ENCODE measurements at regions not wholly inside any gene's neighbourhood (a gene's known extent, or its start where the extent isn't known, plus 50 kb on each side); places are given as distances from the start of the nearest gene placed in this dataset.
"Not testable (repeated sequence)": the region's sequence is repeated elsewhere in the genome, so short reads cannot be mapped to it uniquely, and the experiment has no call there.

GRCh38 chr6:169398342-169399105 is 144.9 kb upstream of the THBS2 start:
- H3K27ac ChIP-seq (ENCODE audit: low read depth, low read length, poor library complexity, severe bottlenecking), result no peak overlapping the region
- intact Hi-C loops (cut with micrococcal nuclease; ENCODE audit: unreplicated experiment), result no loop called here
- TF ChIP-seq CTCF (conservative IDR thresholded peaks at IDR 0.05; ENCODE audit: low read depth, low read length), result no peak
- no peak overlapping the region for H3K4me3 ChIP-seq (ENCODE audit: low read depth, low read length, poor library complexity, severe bottlenecking)
- no peaks in the 10 kb centered on the region for H3K36me3 ChIP-seq (ENCODE audit: insufficient read depth, low read length, poor library complexity, severe bottlenecking)
- BruUV-seq (replicated peaks), result no TSS peak
- H3K4me1 ChIP-seq (ENCODE audit: insufficient read depth, low read length, poor library complexity, severe bottlenecking), result no peaks in the 10 kb centered on the region
- CTCF ChIA-PET, result no interaction called here
- no peak for DNase-seq (ENCODE audit: low spot score)
- H3K27me3 ChIP-seq (replicated peaks; ENCODE audit: insufficient read depth, low read depth, low read length, poor library complexity), result peaks cover 3% of the 10 kb centered on the region
- POLR2A ChIA-PET (ENCODE audit: low non-redundant PET), result no interaction called here
- H3K9me3 ChIP-seq (ENCODE audit: low read depth, low read length, poor library complexity, severe bottlenecking), result no peaks in the 10 kb centered on the region

DNA sequence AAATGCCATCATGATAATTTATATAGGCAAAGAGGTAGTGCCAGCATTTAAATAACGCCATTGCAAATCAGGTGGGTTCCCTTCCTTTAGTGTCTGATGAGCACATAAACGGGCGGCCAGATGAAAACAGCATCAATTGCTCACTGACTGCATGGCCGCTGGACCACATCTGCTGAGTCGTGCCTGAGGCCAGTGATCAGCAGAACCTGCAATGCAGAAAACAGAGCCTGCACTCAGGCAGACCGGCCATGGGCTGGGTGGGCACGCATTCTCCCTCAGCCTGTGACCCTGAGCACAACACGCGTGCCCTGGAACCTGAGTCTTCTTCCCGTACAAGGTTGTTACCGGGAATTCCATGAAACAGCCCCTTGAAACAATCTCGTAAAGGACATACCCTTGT is 144.0 kb upstream of the THBS2 start:
- Histone ChIP-seq H3K4me1 (ENCODE audit: insufficient read depth, low read length, poor library complexity, severe bottlenecking) (no peaks in the 10 kb centered on the region), H3K36me3 (ENCODE audit: insufficient read depth, low read length, poor library complexity, severe bottlenecking) (no peaks in the 10 kb centered on the region), H3K4me3 (ENCODE audit: low read depth, low read length, poor library complexity, severe bottlenecking) (no peak overlapping the region), H3K27me3 (replicated peaks; ENCODE audit: insufficient read depth, low read depth, low read length, poor library complexity) (peaks cover 3% of the 10 kb centered on the region), H3K9me3 (ENCODE audit: low read depth, low read length, poor library complexity, severe bottlenecking) (no peaks in the 10 kb centered on the region), H3K27ac (ENCODE audit: low read depth, low read length, poor library complexity, severe bottlenecking) (no peak overlapping the region)
- no TSS peak for BruUV-seq (replicated peaks)
- no peak for TF ChIP-seq EZH2 (IDR thresholded peaks at IDR 0.05; ENCODE audit: borderline replicate concordance, low read depth, low read length, poor library complexity, severe bottlenecking)
- no peak for TF ChIP-seq CTCF (conservative IDR thresholded peaks at IDR 0.05; ENCODE audit: low read depth, low read length)
- no peak for DNase-seq (ENCODE audit: low spot score)
- intact Hi-C loops (cut with micrococcal nuclease; ENCODE audit: unreplicated experiment), result no loop called here
- POLR2A ChIA-PET (ENCODE audit: low non-redundant PET), result no interaction called here
- CTCF ChIA-PET, result no interaction called here

- POLR2A ChIA-PET (ENCODE audit: low non-redundant PET), result no interaction called here
These were observed 143.0 kb upstream of the THBS2 start for GRCh38 chr6:169396554-169397163.

DNA sequence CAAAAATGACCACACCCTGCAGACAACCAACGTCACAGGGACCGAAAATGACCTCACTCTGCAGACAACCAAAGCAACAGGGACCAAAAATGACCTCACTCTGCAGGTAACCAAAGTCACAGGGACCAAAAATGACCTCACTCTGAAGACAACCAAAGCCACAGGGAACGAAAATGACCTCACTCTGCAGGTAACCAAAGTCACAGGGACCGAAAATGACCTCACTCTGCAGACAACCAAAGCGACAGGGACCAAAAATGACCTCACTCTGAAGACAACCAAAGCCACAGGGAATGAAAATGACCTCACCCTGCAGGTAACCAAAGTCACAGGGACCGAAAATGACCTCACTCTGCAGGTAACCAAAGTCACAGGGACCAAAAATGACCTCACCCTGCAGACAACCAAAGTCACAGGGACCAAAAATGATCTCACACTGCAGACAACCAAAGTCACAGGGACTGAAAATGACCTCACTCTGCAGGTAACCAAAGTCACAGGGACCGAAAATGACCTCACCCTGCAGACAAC is 142.4 kb upstream of the THBS2 start:
- H3K27me3 ChIP-seq (replicated peaks; ENCODE audit: insufficient read depth, low read depth, low read length, poor library complexity); H3K4me1 ChIP-seq (ENCODE audit: insufficient read depth, low read length, poor library complexity, severe bottlenecking); DNase-seq (ENCODE audit: low spot score); H3K27ac ChIP-seq (ENCODE audit: low read depth, low read length, poor library complexity, severe bottlenecking); H3K4me3 ChIP-seq (ENCODE audit: low read depth, low read length, poor library complexity, severe bottlenecking); BruUV-seq (replicated peaks); H3K9me3 ChIP-seq (ENCODE audit: low read depth, low read length, poor library complexity, severe bottlenecking); H3K36me3 ChIP-seq (ENCODE audit: insufficient read depth, low read length, poor library complexity, severe bottlenecking); CTCF ChIA-PET; intact Hi-C loops (cut with micrococcal nuclease; ENCODE audit: unreplicated experiment); POLR2A ChIA-PET (ENCODE audit: low non-redundant PET): not testable (repeated sequence)

More at GRCh38 chr6:169396554-169397163, 143.0 kb upstream of the THBS2 start:
- Histone ChIP-seq H3K4me3 (ENCODE audit: low read depth, low read length, poor library complexity, severe bottlenecking) (no peak overlapping the region), H3K27me3 (replicated peaks; ENCODE audit: insufficient read depth, low read depth, low read length, poor library complexity) (peaks cover 3% of the 10 kb centered on the region), H3K27ac (ENCODE audit: low read depth, low read length, poor library complexity, severe bottlenecking) (no peak overlapping the region), H3K9me3 (ENCODE audit: low read depth, low read length, poor library complexity, severe bottlenecking) (peaks cover under 1% of the 10 kb centered on the region), H3K4me1 (ENCODE audit: insufficient read depth, low read length, poor library complexity, severe bottlenecking) (no peaks in the 10 kb centered on the region), H3K36me3 (ENCODE audit: insufficient read depth, low read length, poor library complexity, severe bottlenecking) (no peaks in the 10 kb centered on the region)
- BruUV-seq (replicated peaks), result no TSS peak
- intact Hi-C loops (cut with micrococcal nuclease; ENCODE audit: unreplicated experiment), result no loop called here
- no peak for DNase-seq (ENCODE audit: low spot score)
- TF ChIP-seq EZH2 (IDR thresholded peaks at IDR 0.05; ENCODE audit: borderline replicate concordance, low read depth, low read length, poor library complexity, severe bottlenecking), result no peak
- no peak for TF ChIP-seq CTCF (conservative IDR thresholded peaks at IDR 0.05; ENCODE audit: low read depth, low read length)
- CTCF ChIA-PET, result no interaction called here

Data from A673 (cell line).